H1 (cell line): ENCODE measurements at regions not wholly inside any gene's neighbourhood (a gene's known extent, or its start where the extent isn't known, plus 50 kb on each side); places are given as distances from the start of the nearest gene placed in this dataset.

Source experiments
- CTCF ChIA-PET: fragments of 300-600 bp; sonication (Branson Sonifier 250); formaldehyde crosslinking; loops from one replicate; lab custom pipeline; 2021; ENCODE audit not compliant: partially characterized antibody; lab: Charles Lee
- POLR2A ChIA-PET: fragments of 300-600 bp; sonication (Branson Sonifier 250); formaldehyde crosslinking; loops from one replicate; lab custom pipeline; 2021; ENCODE audit warnings: inconsistent platforms; ENCODE audit not compliant: partially characterized antibody; lab: Charles Lee
- DNase-seq, 2 experiments: peaks; one replicate each; pipeline versions ENCODE4 v3.0.0 to v3.0.0-alpha.2; 2010 to 2022; ENCODE audit warnings: low spot score in 2 of 2, low read depth in 1 of 2, mixed read lengths in 1 of 2
- FAIRE-seq: peaks from 2 replicates; lab custom pipeline; 2011; peaks lifted over from hg19 to GRCh38; lab: Jason Lieb, UNC
- H2AFZ ChIP-seq: 2 replicates; pipeline ENCODE4 v1.8.1; 2012; ENCODE audit warnings: low read length, inconsistent platforms
- H2AK5ac ChIP-seq: 2 replicates; pipeline ENCODE4 v1.6.1; 2013; ENCODE audit warnings: low read depth, low read length
- H2BK120ac ChIP-seq: replicated peaks from 2 replicates; pipeline ENCODE3; 2013; ENCODE audit warnings: low read depth, low read length, inconsistent platforms
- H2BK12ac ChIP-seq: 2 replicates; pipeline ENCODE4 v1.6.1; 2013; ENCODE audit warnings: low read depth, low read length
- H2BK15ac ChIP-seq: 2 replicates; pipeline ENCODE4 v1.6.1; 2013; ENCODE audit warnings: low read length
- H2BK20ac ChIP-seq: 2 replicates; pipeline ENCODE4 v1.6.1; 2013; ENCODE audit warnings: low read length
- H2BK5ac ChIP-seq: 2 replicates; pipeline ENCODE4 v1.6.1; 2013; ENCODE audit warnings: low read depth, low read length
- H3K14ac ChIP-seq: 2 replicates; pipeline ENCODE4 v1.6.1; 2013; ENCODE audit warnings: inconsistent platforms; ENCODE audit not compliant: insufficient read length
- H3K18ac ChIP-seq: 2 replicates; pipeline ENCODE4 v1.6.1; 2013; ENCODE audit warnings: low read length; ENCODE audit errors: extremely low read depth
- H3K23ac ChIP-seq: 2 replicates; pipeline ENCODE4 v1.6.1; 2013; ENCODE audit warnings: inconsistent platforms; ENCODE audit not compliant: insufficient read length
- H3K23me2 ChIP-seq: 2 replicates; pipeline ENCODE4 v1.6.1; 2013; ENCODE audit warnings: low read depth, low read length
- H3K27ac ChIP-seq: 2 replicates; pipeline ENCODE4 v1.6.1; 2011; ENCODE audit warnings: low read depth, low read length, inconsistent platforms
- H3K27me3 ChIP-seq, 4 experiments: replicated peaks in 1 of 4; 1 replicate in 1 of 4; 2 replicates in 3 of 4; pipeline versions ENCODE4 v1.6.1 to v1.8.1; 2011 to 2013; ENCODE audit warnings: low read length in 3 of 4, mild to moderate bottlenecking in 3 of 4, inconsistent platforms in 2 of 4, mixed read lengths in 2 of 4, moderate library complexity in 1 of 4; ENCODE audit not compliant: control insufficient read depth in 3 of 4, insufficient read depth in 3 of 4; ENCODE audit errors: extremely low read depth in 1 of 4
- H3K36me3 ChIP-seq, 4 experiments: 2 replicates each; pipeline versions ENCODE4 v1.6.1 to v1.8.1; 2011 to 2013; ENCODE audit warnings: mild to moderate bottlenecking in 4 of 4, low read length in 3 of 4, moderate library complexity in 2 of 4, control low read depth in 1 of 4, inconsistent platforms in 1 of 4; ENCODE audit not compliant: insufficient read depth in 4 of 4, control insufficient read depth in 2 of 4
- H3K4ac ChIP-seq: replicated peaks from 2 replicates; pipeline ENCODE3; 2013; ENCODE audit warnings: low read length, low read depth, mixed read lengths, inconsistent platforms; ENCODE audit not compliant: insufficient read length
- H3K4me1 ChIP-seq, 4 experiments: replicated peaks in 1 of 4; 1 replicate in 1 of 4; 2 replicates in 3 of 4; pipeline versions ENCODE4 v1.6.1 to v1.8.1; 2011 to 2013; ENCODE audit warnings: low read length in 3 of 4, inconsistent platforms in 2 of 4, mixed read lengths in 1 of 4; ENCODE audit not compliant: insufficient read depth in 4 of 4, control insufficient read depth in 3 of 4
- H3K4me2 ChIP-seq, 2 experiments: 2 replicates each; pipeline versions ENCODE4 v1.6.1 to v1.8.1; 2011 to 2013; ENCODE audit warnings: low read depth in 2 of 2, low read length in 2 of 2, control low read depth in 1 of 2, inconsistent platforms in 1 of 2, mild to moderate bottlenecking in 1 of 2; ENCODE audit not compliant: insufficient read depth in 1 of 2
- H3K4me3 ChIP-seq, 4 experiments: fragments of 200-600, 300-600 bp in 1 of 4; sonication (generic), shearing (Covaris generic), sonication (Bioruptor Twin) in 1 of 4; 2 replicates each; pipeline versions ENCODE4 v1.5.1 to v1.8.1; 2011 to 2016; ENCODE audit warnings: low read length in 4 of 4, low read depth in 3 of 4, control low read depth in 2 of 4, inconsistent platforms in 2 of 4, mild to moderate bottlenecking in 2 of 4, mixed read lengths in 1 of 4, moderate library complexity in 1 of 4; ENCODE audit not compliant: insufficient read depth in 2 of 4; ENCODE audit errors: extremely low read depth in 1 of 4
- H3K56ac ChIP-seq: replicated peaks from 2 replicates; pipeline ENCODE3; 2013; ENCODE audit warnings: low read depth, mild to moderate bottlenecking, mixed read lengths, low read length, inconsistent platforms; ENCODE audit not compliant: insufficient read length
- H3K79me1 ChIP-seq: 2 replicates; pipeline ENCODE4 v1.6.1; 2013; ENCODE audit warnings: low read depth, low read length, control low read depth
- H3K79me2 ChIP-seq, 2 experiments: 2 replicates each; pipeline versions ENCODE4 v1.6.1 to v1.8.1; 2012 to 2013; ENCODE audit warnings: low read length in 2 of 2, mild to moderate bottlenecking in 2 of 2, inconsistent platforms in 1 of 2; ENCODE audit not compliant: insufficient read depth in 2 of 2, control insufficient read depth in 1 of 2
- H3K9ac ChIP-seq, 4 experiments: replicated peaks in 1 of 4; 1 replicate in 1 of 4; 2 replicates in 3 of 4; pipeline versions ENCODE4 v1.6.1 to v1.8.1; 2011 to 2013; ENCODE audit warnings: low read depth in 3 of 4, low read length in 3 of 4, control low read depth in 2 of 4, mild to moderate bottlenecking in 2 of 4, moderate library complexity in 2 of 4, inconsistent platforms in 1 of 4; ENCODE audit errors: extremely low read depth in 1 of 4
- H3K9me3 ChIP-seq, 2 experiments: 2 replicates each; pipeline versions ENCODE4 v1.6.1 to v1.8.1; 2012 to 2013; ENCODE audit warnings: mild to moderate bottlenecking in 2 of 2, moderate library complexity in 2 of 2, control low read depth in 1 of 2, inconsistent platforms in 1 of 2, low read depth in 1 of 2, low read length in 1 of 2, mixed read lengths in 1 of 2; ENCODE audit not compliant: insufficient read depth in 2 of 2
- H4K20me1 ChIP-seq, 2 experiments: replicated peaks in 1 of 2; 2 replicates each; pipeline versions ENCODE3 to v1.8.1; 2011 to 2013; ENCODE audit warnings: inconsistent platforms in 2 of 2, low read length in 2 of 2, mild to moderate bottlenecking in 1 of 2; ENCODE audit not compliant: insufficient read depth in 2 of 2, control insufficient read depth in 1 of 2
- H4K5ac ChIP-seq: 2 replicates; pipeline ENCODE4 v1.6.1; 2013; ENCODE audit warnings: low read length, low read depth, mixed read lengths, inconsistent platforms; ENCODE audit not compliant: insufficient read length
- H4K8ac ChIP-seq: 2 replicates; pipeline ENCODE4 v1.8.0; 2013; ENCODE audit warnings: mild to moderate bottlenecking, moderate library complexity, low read length, inconsistent platforms; ENCODE audit not compliant: insufficient read depth; ENCODE audit errors: extremely low read depth
- H4K91ac ChIP-seq: replicated peaks from 2 replicates; pipeline ENCODE3; 2013; ENCODE audit warnings: low read length, mixed read lengths, inconsistent platforms; ENCODE audit not compliant: insufficient read length
- CEBPB ChIP-seq: IDR thresholded peaks from 2 replicates; pipeline ENCODE4 v1.6.1; 2012; ENCODE audit warnings: low read depth, low read length
- GABPA ChIP-seq: IDR thresholded peaks from 2 replicates; pipeline ENCODE4 v1.6.1; 2011; ENCODE audit warnings: mild to moderate bottlenecking, low read length, moderate library complexity, borderline replicate concordance; ENCODE audit not compliant: insufficient read depth
- HDAC2 ChIP-seq, 2 experiments: fragments of 300-600 bp in 1 of 2; sonication (generic) in 1 of 2; IDR thresholded peaks; 2 replicates each; pipeline ENCODE4 v1.6.1; 2011 to 2012; ENCODE audit warnings: low read depth in 2 of 2, low read length in 2 of 2, mild to moderate bottlenecking in 2 of 2, moderate library complexity in 2 of 2, borderline replicate concordance in 1 of 2, inconsistent platforms in 1 of 2
- KDM1A ChIP-seq: fragments of 200-600, 300-600 bp; sonication (generic); IDR thresholded peaks from 2 replicates; pipeline ENCODE4 v1.7.1; 2016; ENCODE audit warnings: mild to moderate bottlenecking, low read length, borderline replicate concordance
- KDM5A ChIP-seq: fragments of 200-600 bp; IDR thresholded peaks from 2 replicates; pipeline ENCODE4 v1.7.1; 2012; ENCODE audit warnings: mild to moderate bottlenecking, low read length, inconsistent platforms, mixed read lengths
- MAFK ChIP-seq: IDR thresholded peaks from 2 replicates; pipeline ENCODE4 v1.6.1; 2012; ENCODE audit warnings: low read depth, mild to moderate bottlenecking, improper control_type of control experiment, low read length
- MAX ChIP-seq: IDR thresholded peaks from 2 replicates; pipeline ENCODE4 v1.6.1; 2012; ENCODE audit warnings: inconsistent platforms
- PHF8 ChIP-seq: fragments of 200-600 bp; sonication (generic); conservative IDR thresholded peaks from 2 replicates; pipeline ENCODE4 v1.7.1; 2012; ENCODE audit warnings: low read depth, mild to moderate bottlenecking, inconsistent platforms, low read length, moderate library complexity
- SRF ChIP-seq: IDR thresholded peaks from 2 replicates; pipeline ENCODE4 v1.6.1; 2011; ENCODE audit warnings: mild to moderate bottlenecking, low read depth, low read length, moderate library complexity
- TAF1 ChIP-seq: IDR thresholded peaks from 2 replicates; pipeline ENCODE4 v1.6.1; 2011; ENCODE audit warnings: mild to moderate bottlenecking, low read depth, low read length
- TAF7 ChIP-seq: optimal IDR thresholded peaks from 2 replicates; pipeline ENCODE3; 2011; ENCODE audit warnings: low read depth, mild to moderate bottlenecking, inconsistent platforms, low read length, moderate library complexity, borderline replicate concordance
- WGBS, 2 experiments: shearing (Covaris generic) in 1 of 2; methylation state at CpG; one replicate each; pipeline versions ENCODE4 v1.1.6 to v1.1.7; 2013 to 2015; ENCODE audit warnings: low lambda C conversion rate in 2 of 2, mixed read lengths in 2 of 2, inconsistent platforms in 1 of 2, low coverage in 1 of 2, missing lambda C conversion rate in 1 of 2; ENCODE audit not compliant: insufficient replicate concordance in 2 of 2, insufficient coverage in 1 of 2, insufficient read length in 1 of 2; ENCODE audit errors: extremely low coverage in 1 of 2, missing lambda C conversion rate in 1 of 2; 5-methylcytosine and 5-hydroxymethylcytosine counted together

- Histone ChIP-seq H4K8ac (no peak overlapping the region), H3K4ac (no peak overlapping the region), H3K27ac (no peak overlapping the region), H3K9ac (no peak overlapping the region), H3K4me1 (no peaks in the 10 kb centered on the region), H2BK12ac (no peak overlapping the region), H3K9me3 (no peaks in the 10 kb centered on the region), H3K23me2 (no peaks in the 10 kb centered on the region), H3K4me2 (no peak overlapping the region), H2AFZ (no peak overlapping the region), H3K18ac (no peak overlapping the region), H4K5ac (no peak overlapping the region), H2BK5ac (no peak overlapping the region), H2BK15ac (no peak overlapping the region), H3K23ac (no peak overlapping the region), H3K4me3 (no peak overlapping the region), H3K56ac (no peak overlapping the region), H3K27me3 (no peaks in the 10 kb centered on the region), H4K91ac (no peak overlapping the region), H2BK120ac (no peak overlapping the region), H3K79me2 (no peaks in the 10 kb centered on the region), H2AK5ac (no peak overlapping the region)
- ChIA-PET CTCF (interaction anchor here (1.3 kb wide), 2 partner anchors 24 to 156 kb away, joined by 3 to 5 read pairs; no protein-coding TSS in a partner anchor), POLR2A (no interaction called here)
- FAIRE-seq (no peak), DNase-seq (no peak)
- WGBS, 2 experiments, result 92% methylated on average over 2 of the region's 2 CpGs; no CpG with 5 or more reads in 1 of the 2 experiments
- TF ChIP-seq SRF (no peak), PHF8 (no peak), TAF1 (no peak), KDM5A (no peak), MAX (no peak), CEBPB (no peak), TAF7 (no peak), MAFK (no peak), KDM1A (no peak), HDAC2 (IDR thresholded peaks at IDR 0.05; ENCODE audit: borderline replicate concordance in 1 of 2, low read depth in 2 of 2, low read length in 2 of 2) (no peak), GABPA (no peak)
- TF ChIP-seq, all 59 proteins: peak for 0
- no peak overlapping the region for H3K14ac ChIP-seq
- no peaks in the 10 kb centered on the region for H4K20me1 ChIP-seq
- no peaks in the 10 kb centered on the region for H3K79me1 ChIP-seq
- H3K36me3 ChIP-seq, result no peaks in the 10 kb centered on the region
- H2BK20ac ChIP-seq, result no peak overlapping the region
These were observed 76.4 kb upstream of the CD55 start for GRCh38 chr1:207245124-207245523.
